ENCODE measurements at regions not wholly inside any gene's neighbourhood (a gene's known extent, or its start where the extent isn't known, plus 50 kb on each side); places are given as distances from the start of the nearest gene placed in this dataset.

DNA sequence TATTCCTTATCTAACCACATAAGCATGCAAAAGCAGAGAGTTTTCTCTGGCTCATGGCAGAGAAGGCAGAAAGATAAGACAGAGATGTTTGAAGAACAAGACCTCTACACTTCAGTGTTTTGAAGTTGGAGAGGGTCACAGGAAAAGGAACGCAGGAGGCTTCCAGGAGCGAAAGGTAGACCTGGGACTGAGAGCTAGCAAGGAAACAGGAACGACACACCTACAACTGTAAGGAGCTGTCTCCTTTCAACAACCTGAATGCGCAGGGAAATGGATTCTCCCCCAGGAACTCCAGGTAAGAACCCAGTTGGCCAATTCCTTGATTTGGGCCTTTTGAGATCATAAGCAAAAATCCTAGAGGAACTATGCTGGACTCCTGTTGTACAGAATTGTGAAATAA lies 746.6 kb upstream of the DDX18 start:
- H3K4me3 ChIP-seq, result no peak overlapping the region
- no peaks in the 10 kb centered on the region for H3K4me1 ChIP-seq
- DNase-seq (ENCODE audit: low spot score in 2 of 2), result no peak
- no peaks in the 10 kb centered on the region for H3K27me3 ChIP-seq
- H3K27ac ChIP-seq, result no peak overlapping the region
- no peaks in the 10 kb centered on the region for H3K36me3 ChIP-seq
- TF ChIP-seq POLR2A (IDR thresholded peaks at IDR 0.05) (no peak), POLR2AphosphoS5 (IDR thresholded peaks at IDR 0.05) (no peak), CTCF (IDR thresholded peaks at IDR 0.05) (no peak)
- intact Hi-C loops (cut with DNase I; ENCODE audit: low total_unique reads), result no loop called here
- peaks cover 7 to 18% of the 10 kb centered on the region in 2 donors for H3K9me3 ChIP-seq

GRCh38 chr2:117068371-117068770 lies 746.1 kb upstream of the DDX18 start:
- DNase-seq (ENCODE audit: low spot score in 2 of 2), result no peak
- intact Hi-C loops (cut with DNase I; ENCODE audit: low total_unique reads), result no loop called here

GRCh38 chr2:117071556-117072102 lies 742.9 kb upstream of the DDX18 start:
- Histone ChIP-seq H3K4me3 (no peak overlapping the region), H3K27ac (no peak overlapping the region), H3K4me1 (no peaks in the 10 kb centered on the region), H3K9me3 (peaks cover 7 to 18% of the 10 kb centered on the region in 2 donors), H3K27me3 (no peaks in the 10 kb centered on the region), H3K36me3 (no peaks in the 10 kb centered on the region)
- no peak for DNase-seq (ENCODE audit: low spot score in 2 of 2)
- TF ChIP-seq POLR2A (IDR thresholded peaks at IDR 0.05) (no peak), POLR2AphosphoS5 (IDR thresholded peaks at IDR 0.05) (no peak), CTCF (IDR thresholded peaks at IDR 0.05) (no peak)
- intact Hi-C loops (cut with DNase I; ENCODE audit: low total_unique reads), result no loop called here

More at GRCh38 chr2:117068371-117068770, 746.1 kb upstream of the DDX18 start:
- no peak overlapping the region for H3K27ac ChIP-seq
- H3K27me3 ChIP-seq, result no peaks in the 10 kb centered on the region
- no peaks in the 10 kb centered on the region for H3K36me3 ChIP-seq
- peaks cover 7 to 18% of the 10 kb centered on the region in 2 donors for H3K9me3 ChIP-seq
- no peak overlapping the region for H3K4me3 ChIP-seq
- H3K4me1 ChIP-seq, result no peaks in the 10 kb centered on the region
- TF ChIP-seq CTCF (IDR thresholded peaks at IDR 0.05), result no peak
- TF ChIP-seq POLR2A (IDR thresholded peaks at IDR 0.05), result no peak
- no peak for TF ChIP-seq POLR2AphosphoS5 (IDR thresholded peaks at IDR 0.05)

GRCh38 chr2:117074756-117075155 lies 739.7 kb upstream of the DDX18 start:
- no peaks in the 10 kb centered on the region for H3K27me3 ChIP-seq
- H3K27ac ChIP-seq, result no peak overlapping the region
- TF ChIP-seq POLR2AphosphoS5 (IDR thresholded peaks at IDR 0.05) (no peak), CTCF (IDR thresholded peaks at IDR 0.05) (no peak), POLR2A (IDR thresholded peaks at IDR 0.05) (no peak)
- H3K36me3 ChIP-seq, result no peaks in the 10 kb centered on the region
- H3K4me1 ChIP-seq, result no peaks in the 10 kb centered on the region
- no peak overlapping the region for H3K4me3 ChIP-seq
- intact Hi-C loops (cut with DNase I; ENCODE audit: low total_unique reads), result no loop called here
- no peak for DNase-seq (ENCODE audit: low spot score in 2 of 2)
- peaks cover 7 to 24% of the 10 kb centered on the region in 2 donors for H3K9me3 ChIP-seq

DNA sequence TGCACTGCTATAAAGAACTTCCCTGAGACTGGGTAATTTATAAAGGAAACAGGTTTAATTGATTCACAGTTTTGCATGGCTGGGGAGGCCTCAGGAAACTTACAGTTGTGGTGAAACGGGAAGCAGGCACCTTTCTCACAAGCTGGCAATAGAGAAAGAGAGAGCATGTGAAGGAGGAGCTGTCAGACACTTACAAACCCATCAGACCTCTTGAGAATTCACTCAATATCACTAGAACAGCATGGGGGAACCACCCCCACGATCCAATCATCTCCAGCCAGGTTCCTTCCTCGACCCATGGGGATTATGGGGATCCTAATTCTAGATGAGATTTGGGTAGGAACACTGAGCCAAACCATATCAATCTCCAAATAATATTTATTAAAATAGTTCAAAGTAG lies 729.2 kb upstream of the DDX18 start:
- no peak overlapping the region for H3K4me3 ChIP-seq
- TF ChIP-seq POLR2AphosphoS5 (IDR thresholded peaks at IDR 0.05), result no peak
- TF ChIP-seq CTCF (IDR thresholded peaks at IDR 0.05), result no peak
- no peak for TF ChIP-seq POLR2A (IDR thresholded peaks at IDR 0.05)
- H3K36me3 ChIP-seq, result no peaks in the 10 kb centered on the region
- no peaks in the 10 kb centered on the region for H3K27me3 ChIP-seq
- no peaks in the 10 kb centered on the region for H3K4me1 ChIP-seq
- intact Hi-C loops (cut with DNase I; ENCODE audit: low total_unique reads), result no loop called here
- H3K27ac ChIP-seq, result no peak overlapping the region
- H3K9me3 ChIP-seq, result no peaks in the 10 kb centered on the region
- no peak for DNase-seq (ENCODE audit: low spot score in 2 of 2)
